HCT116 (cell line): ENCODE measurements at regions not wholly inside any gene's neighbourhood (a gene's known extent, or its start where the extent isn't known, plus 50 kb on each side); places are given as distances from the start of the nearest gene placed in this dataset.

ENCODE experiments used
- ATAC-seq: fragments of 200-7000 bp; cut with Tn5 transposase; 2 replicates; pipeline ENCODE4 v1.9.1; 2020; ENCODE audit warnings: mild to moderate bottlenecking, moderate library complexity
- BruUV-seq: library from RNA; stranded (reverse); fragments of 400-500 nt; replicated peaks from 2 replicates; lab custom pipeline; 2021; lab: Mats Ljungman, UMichigan
- CTCF ChIA-PET: fragments of 300-600 bp; sonication (Branson Sonifier 250); formaldehyde crosslinking; loops from one replicate; lab custom pipeline; 2021; ENCODE audit warnings: antibody characterized with exemption; lab: Charles Lee
- POLR2A ChIA-PET: fragments of 300-600, 350-600 bp; sonication (Branson Sonifier 250); formaldehyde crosslinking; loops from one replicate; lab custom pipeline; 2021; ENCODE audit warnings: antibody characterized with exemption; lab: Charles Lee
- RAD21 ChIA-PET, 2 experiments: fragments of 300-600 bp; sonication (Branson Sonifier 250); formaldehyde crosslinking; loops; one replicate each; lab custom pipeline; 2023; ENCODE audit warnings: low total read pairs in 2 of 2; ENCODE audit not compliant: uncharacterized antibody in 2 of 2, unreplicated experiment in 2 of 2, low non-redundant PET in 1 of 2; lab: Charles Lee
- DNase-seq: peaks from one replicate; pipeline ENCODE4 v3.0.0-alpha.2; 2010; ENCODE audit warnings: low read depth, low spot score
- H2AFZ ChIP-seq: fragments of 200-600 bp; shearing (Covaris generic), sonication (generic); 2 replicates; pipeline ENCODE4 v1.6.1; 2017; ENCODE audit warnings: low read depth, mixed run types, mixed read lengths, antibody characterized with exemption, low read length; ENCODE audit not compliant: poor library complexity, severe bottlenecking
- H3K27ac ChIP-seq: 2 replicates; pipeline ENCODE4 v1.5.1; 2012; ENCODE audit warnings: low read depth, low read length
- H3K27me3 ChIP-seq: fragments of 200-600 bp; sonication (generic); 2 replicates; pipeline ENCODE4 v1.6.1; 2016; ENCODE audit warnings: mixed run types, low read length, mixed read lengths; ENCODE audit not compliant: insufficient read depth
- H3K36me3 ChIP-seq, 2 experiments: fragments of 200-500 bp in 1 of 2; fragments of 200-600 bp in 1 of 2; sonication (Bioruptor generic) in 1 of 2; sonication (generic) in 1 of 2; 2 replicates each; pipeline versions ENCODE4 v1.5.1 to v1.6.1; 2014 to 2016; ENCODE audit warnings: low read length in 2 of 2, inconsistent platforms in 1 of 2, mixed read lengths in 1 of 2, mixed run types in 1 of 2; ENCODE audit not compliant: insufficient read depth in 2 of 2, control insufficient read depth in 1 of 2
- H3K4me1 ChIP-seq, 2 experiments: fragments of 200-600 bp in 1 of 2; sonication (generic) in 1 of 2; 2 replicates each; pipeline versions ENCODE4 v1.5.1 to v1.6.1; 2012 to 2017; ENCODE audit warnings: low read length in 2 of 2, inconsistent platforms in 1 of 2, mild to moderate bottlenecking in 1 of 2, mixed read lengths in 1 of 2, mixed run types in 1 of 2, moderate library complexity in 1 of 2; ENCODE audit not compliant: insufficient read depth in 2 of 2, control insufficient read depth in 1 of 2
- H3K4me2 ChIP-seq: fragments of 200-600 bp; sonication (generic); 2 replicates; pipeline ENCODE4 v1.6.1; 2017; ENCODE audit warnings: mixed run types, low read length, mixed read lengths
- H3K4me3 ChIP-seq, 2 experiments: fragments of 200-600 bp in 1 of 2; sonication (generic) in 1 of 2; replicated peaks in 1 of 2; 2 replicates each; pipeline ENCODE4 v1.5.1; 2011 to 2016; ENCODE audit warnings: low read length in 2 of 2, control low read depth in 1 of 2, low read depth in 1 of 2, mild to moderate bottlenecking in 1 of 2, mixed read lengths in 1 of 2, mixed run types in 1 of 2
- H3K79me2 ChIP-seq: fragments of 200-600 bp; sonication (generic); 2 replicates; pipeline ENCODE4 v1.6.1; 2017; ENCODE audit warnings: mild to moderate bottlenecking, mixed run types, low read length, moderate library complexity, mixed read lengths; ENCODE audit not compliant: insufficient read depth
- H3K9ac ChIP-seq: fragments of 200-600 bp; sonication (generic); 2 replicates; pipeline ENCODE4 v1.6.1; 2016; ENCODE audit warnings: low read length, mixed read lengths
- H3K9me2 ChIP-seq: fragments of 200-600 bp; sonication (generic), shearing (Covaris generic); 2 replicates; pipeline ENCODE4 v1.6.1; 2017; ENCODE audit warnings: mixed run types, mild to moderate bottlenecking, moderate library complexity; ENCODE audit not compliant: insufficient read depth
- H3K9me3 ChIP-seq, 2 experiments: fragments of 200-500 bp in 1 of 2; fragments of 200-600 bp in 1 of 2; sonication (Bioruptor generic) in 1 of 2; sonication (generic) in 1 of 2; 2 replicates each; pipeline ENCODE4 v1.6.1; 2014 to 2017; ENCODE audit warnings: low read length in 2 of 2, mixed read lengths in 2 of 2, inconsistent platforms in 1 of 2, low read depth in 1 of 2, mild to moderate bottlenecking in 1 of 2, mixed run types in 1 of 2, moderate library complexity in 1 of 2; ENCODE audit not compliant: control insufficient read depth in 1 of 2, insufficient read depth in 1 of 2
- H4K20me1 ChIP-seq: fragments of 200-600 bp; sonication (generic), shearing (Covaris generic); 2 replicates; pipeline ENCODE4 v1.6.1; 2017; ENCODE audit warnings: mixed run types, mild to moderate bottlenecking, moderate library complexity; ENCODE audit not compliant: insufficient read depth
- CBX3 ChIP-seq: IDR thresholded peaks from 2 replicates; pipeline ENCODE4 v1.6.1; 2012; ENCODE audit warnings: low read depth
- CTCF ChIP-seq, 3 experiments: fragments of 200-600 bp in 1 of 3; sonication (generic) in 1 of 3; IDR thresholded peaks in 2 of 3; conservative IDR thresholded peaks in 1 of 3; 2 replicates each; pipeline ENCODE4 v1.5.1; 2012 to 2017; ENCODE audit warnings: low read depth in 2 of 3, low read length in 2 of 3, antibody characterized with exemption in 1 of 3, borderline replicate concordance in 1 of 3, control low read depth in 1 of 3, mild to moderate bottlenecking in 1 of 3, mixed read lengths in 1 of 3, mixed run types in 1 of 3, moderate library complexity in 1 of 3; ENCODE audit not compliant: insufficient read depth in 1 of 3
- EZH2 ChIP-seq: fragments of 200-600 bp; sonication (generic); IDR thresholded peaks from 2 replicates; pipeline ENCODE4 v1.6.1; 2017; ENCODE audit warnings: antibody characterized with exemption, mixed run types
- EZH2phosphoT487 ChIP-seq: fragments of 200-600 bp; IDR thresholded peaks from 2 replicates; pipeline ENCODE4 v1.6.1; 2018; ENCODE audit warnings: antibody characterized with exemption, borderline replicate concordance
- JUND ChIP-seq: IDR thresholded peaks from 2 replicates; pipeline ENCODE4 v1.6.1; 2012
- REST ChIP-seq: IDR thresholded peaks from 2 replicates; pipeline ENCODE4 v1.6.1; 2012; ENCODE audit warnings: low read depth
- SIN3A ChIP-seq: IDR thresholded peaks from 2 replicates; pipeline ENCODE4 v1.6.1; 2012; ENCODE audit warnings: low read depth
- SP1 ChIP-seq: IDR thresholded peaks from 2 replicates; pipeline ENCODE4 v1.6.1; 2012; ENCODE audit warnings: low read depth
- ZBTB33 ChIP-seq: IDR thresholded peaks from 2 replicates; pipeline ENCODE4 v1.6.1; 2011; ENCODE audit warnings: mild to moderate bottlenecking, low read length, moderate library complexity; ENCODE audit not compliant: insufficient replicate concordance; ENCODE audit errors: extremely low read depth
- ZFX ChIP-seq: fragments of 450-650 bp; IDR thresholded peaks from 2 replicates; pipeline ENCODE4 v1.6.1; 2017
- intact Hi-C: fragments of 100-400 bp; cut with micrococcal nuclease; formaldehyde crosslinking; loops from 2 replicates; pipeline ENCODE4 v1.10.0; 2022
- TF ChIP-seq, protein P1 (sequence below): IDR thresholded peaks from 2 replicates; pipeline ENCODE4 v1.6.1; 2012
- TF ChIP-seq, protein P2 (sequence below): IDR thresholded peaks from 2 replicates; pipeline ENCODE4 v1.6.1; 2012

DNA sequence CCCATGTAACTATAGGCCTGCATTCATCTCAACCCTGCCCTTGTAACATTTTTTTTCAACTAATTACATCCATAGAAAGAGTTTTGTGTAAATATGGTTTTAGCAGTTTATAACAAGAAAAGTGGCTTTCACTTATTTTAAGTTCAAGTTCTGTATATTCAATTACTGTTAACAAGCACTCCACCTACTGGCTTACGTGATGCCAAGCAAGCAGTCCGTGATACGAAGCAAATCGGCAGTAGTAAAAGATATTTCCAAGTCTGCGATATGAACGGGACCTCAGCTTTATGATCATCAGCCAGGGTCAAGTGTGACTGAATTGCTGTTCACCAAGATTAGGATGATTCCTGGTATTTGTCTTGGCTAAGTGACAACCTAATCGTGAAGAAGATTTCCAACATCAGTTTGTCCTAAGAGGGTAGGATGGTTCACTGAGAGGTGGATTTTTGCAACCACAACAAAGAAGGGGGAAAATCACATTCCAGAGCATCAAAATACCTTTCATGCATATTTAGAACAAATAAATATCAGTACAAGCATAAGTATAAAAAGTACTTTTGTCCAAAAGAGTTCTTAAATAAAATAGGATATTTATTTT is 456.2 kb downstream of the FOXG1 start (continued):
- TF ChIP-seq REST (no peak), CBX3 (no peak), ZFX (no peak), EZH2phosphoT487 (no peak)

DNA sequence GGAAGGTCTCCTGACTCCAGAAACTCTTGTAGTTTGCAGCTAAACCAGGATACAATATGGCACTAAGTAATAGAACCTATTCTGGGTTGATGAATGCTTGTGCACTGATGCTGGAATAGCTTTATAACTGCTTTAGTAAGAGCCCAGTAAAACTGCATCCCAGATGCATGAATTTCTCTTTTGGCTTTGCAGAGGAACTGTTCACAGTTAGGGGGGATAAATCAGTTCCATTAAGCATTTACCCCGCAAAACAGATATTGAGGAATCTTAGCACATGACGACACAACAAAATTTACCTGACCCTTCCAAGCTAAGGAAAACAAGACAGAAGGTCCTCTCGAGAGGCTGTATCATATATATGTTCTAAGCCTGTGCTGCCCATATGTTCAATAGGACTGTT is 457.4 kb downstream of the FOXG1 start:
- CTCF ChIA-PET = no interaction called here
- no peak for TF ChIP-seq SP1
- TF ChIP-seq REST = no peak
- TF ChIP-seq, protein P1, sequence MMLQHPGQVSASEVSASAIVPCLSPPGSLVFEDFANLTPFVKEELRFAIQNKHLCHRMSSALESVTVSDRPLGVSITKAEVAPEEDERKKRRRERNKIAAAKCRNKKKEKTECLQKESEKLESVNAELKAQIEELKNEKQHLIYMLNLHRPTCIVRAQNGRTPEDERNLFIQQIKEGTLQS = no peak
- TF ChIP-seq CBX3 = no peak
- no peak for TF ChIP-seq JUND
- no peak for TF ChIP-seq EZH2
- TF ChIP-seq, protein P2, sequence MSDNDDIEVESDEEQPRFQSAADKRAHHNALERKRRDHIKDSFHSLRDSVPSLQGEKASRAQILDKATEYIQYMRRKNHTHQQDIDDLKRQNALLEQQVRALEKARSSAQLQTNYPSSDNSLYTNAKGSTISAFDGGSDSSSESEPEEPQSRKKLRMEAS = no peak
- TF ChIP-seq SIN3A = no peak
- TF ChIP-seq ZBTB33 = no peak
- no peak for TF ChIP-seq CTCF (IDR thresholded peaks at IDR 0.05 in 2 of 3, conservative IDR thresholded peaks at IDR 0.05 in 1 of 3; ENCODE audit: borderline replicate concordance in 1 of 3, insufficient read depth in 1 of 3, low read depth in 2 of 3, low read length in 2 of 3)
- TF ChIP-seq ZFX = no peak

More for the DNA sequence above, 457.4 kb downstream of the FOXG1 start:
- Histone ChIP-seq H3K27ac (no peak overlapping the region), H4K20me1 (no peaks in the 10 kb centered on the region), H3K9ac (no peak overlapping the region), H2AFZ (no peak overlapping the region), H3K27me3 (no peaks in the 10 kb centered on the region), H3K9me2 (no peaks in the 10 kb centered on the region), H3K4me2 (no peak overlapping the region), H3K4me1 (no peaks in the 10 kb centered on the region), H3K4me3 (no peak overlapping the region), H3K79me2 (no peaks in the 10 kb centered on the region), H3K9me3 (peaks cover 8 to 36% of the 10 kb centered on the region in 2 experiments; a peak in 2 of 4 replicates), H3K36me3 (no peaks in the 10 kb centered on the region)
- POLR2A ChIA-PET = no interaction called here
- intact Hi-C loops = no loop called here
- BruUV-seq = no TSS peak
- no peak for ATAC-seq
- no peak for DNase-seq
- RAD21 ChIA-PET = no interaction called here
